GM13976 (cell line): ENCODE measurements at regions not wholly inside any gene's neighbourhood (a gene's known extent, or its start where the extent isn't known, plus 50 kb on each side); places are given as distances from the start of the nearest gene placed in this dataset.

ENCODE experiments used
- DNase-seq: peaks from one replicate; pipeline ENCODE4 v3.0.0; 2012; ENCODE audit warnings: low spot score
- in situ Hi-C: fragments of 300-500 bp; cut with MboI; formaldehyde crosslinking; loops from one replicate; pipeline ENCODE4 v1.12.0; 2022; ENCODE audit warnings: low sequenced_read_pairs, mixed read lengths, inconsistent platforms; ENCODE audit not compliant: unreplicated experiment
- TF ChIP-seq, protein P1 (sequence below): IDR thresholded peaks from 2 replicates; pipeline ENCODE4 v1.5.1; 2012; ENCODE audit warnings: borderline replicate concordance, mild to moderate bottlenecking; ENCODE audit not compliant: insufficient read depth; ENCODE audit errors: extremely low read depth, missing control alignments, control extremely low read depth

DNA sequence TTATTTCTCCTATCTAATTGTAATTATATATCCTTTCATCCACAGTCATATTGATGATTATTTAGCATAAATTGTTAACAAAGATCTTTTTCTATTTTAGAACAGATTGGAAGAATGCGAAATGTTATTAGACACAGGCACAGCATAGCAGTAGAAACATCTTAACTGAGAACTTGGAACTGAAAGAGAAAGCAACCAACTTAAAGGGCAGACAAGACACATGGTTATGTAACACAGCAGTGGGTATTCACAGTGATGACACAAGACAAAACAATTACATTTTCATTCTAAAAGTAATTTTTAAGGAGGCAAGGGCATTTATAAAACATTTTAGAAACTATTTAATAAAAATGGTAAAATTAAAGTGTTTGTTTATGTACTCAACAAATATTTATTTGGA lies 57.7 kb upstream of the MEF2C start:
- DNase-seq, result peak; percentile 3
- TF ChIP-seq, protein P1, sequence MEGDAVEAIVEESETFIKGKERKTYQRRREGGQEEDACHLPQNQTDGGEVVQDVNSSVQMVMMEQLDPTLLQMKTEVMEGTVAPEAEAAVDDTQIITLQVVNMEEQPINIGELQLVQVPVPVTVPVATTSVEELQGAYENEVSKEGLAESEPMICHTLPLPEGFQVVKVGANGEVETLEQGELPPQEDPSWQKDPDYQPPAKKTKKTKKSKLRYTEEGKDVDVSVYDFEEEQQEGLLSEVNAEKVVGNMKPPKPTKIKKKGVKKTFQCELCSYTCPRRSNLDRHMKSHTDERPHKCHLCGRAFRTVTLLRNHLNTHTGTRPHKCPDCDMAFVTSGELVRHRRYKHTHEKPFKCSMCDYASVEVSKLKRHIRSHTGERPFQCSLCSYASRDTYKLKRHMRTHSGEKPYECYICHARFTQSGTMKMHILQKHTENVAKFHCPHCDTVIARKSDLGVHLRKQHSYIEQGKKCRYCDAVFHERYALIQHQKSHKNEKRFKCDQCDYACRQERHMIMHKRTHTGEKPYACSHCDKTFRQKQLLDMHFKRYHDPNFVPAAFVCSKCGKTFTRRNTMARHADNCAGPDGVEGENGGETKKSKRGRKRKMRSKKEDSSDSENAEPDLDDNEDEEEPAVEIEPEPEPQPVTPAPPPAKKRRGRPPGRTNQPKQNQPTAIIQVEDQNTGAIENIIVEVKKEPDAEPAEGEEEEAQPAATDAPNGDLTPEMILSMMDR, result no peak
- in situ Hi-C loops, result no loop called here

DNA sequence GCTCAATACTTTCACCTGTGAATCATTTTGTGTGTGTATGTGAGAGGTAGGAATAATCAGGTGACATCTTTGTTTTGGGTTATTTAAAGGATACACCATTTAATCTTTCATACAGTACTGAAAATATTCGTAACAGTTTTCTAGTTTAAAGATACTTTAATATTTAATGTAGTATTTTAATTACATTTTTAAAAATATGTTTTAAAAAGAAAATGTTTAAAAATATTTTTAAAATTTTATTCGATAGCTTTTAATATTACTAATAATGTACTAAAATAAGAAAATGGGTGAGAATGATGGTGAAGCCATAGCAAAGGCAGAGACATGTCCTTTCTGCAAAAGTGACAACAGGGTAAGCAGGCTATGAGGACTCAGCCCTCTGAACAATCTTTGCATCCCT lies 56.3 kb upstream of the MEF2C start:
- TF ChIP-seq, protein P1, result no peak
- DNase-seq, result no peak
- in situ Hi-C loops, result no loop called here

DNA sequence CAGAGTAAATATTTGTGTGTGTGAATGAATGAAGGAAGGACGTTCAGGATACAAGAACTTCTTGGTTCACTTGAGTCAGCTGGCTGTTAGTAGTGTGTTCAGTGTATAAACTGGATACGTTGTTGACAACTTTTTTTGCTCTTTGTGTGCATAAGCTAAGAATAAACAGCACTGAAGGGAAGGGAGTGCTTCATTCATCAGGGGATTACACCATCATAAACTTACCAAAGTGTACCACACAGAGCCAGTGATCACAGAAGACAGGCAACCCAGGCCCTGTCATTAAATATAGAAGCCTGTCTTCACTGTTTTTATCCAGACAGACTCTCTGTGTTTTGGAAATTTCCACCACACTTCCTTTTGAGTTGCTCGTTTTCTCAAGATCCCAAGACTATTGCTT lies 55.5 kb upstream of the MEF2C start:
- TF ChIP-seq, protein P1, result no peak

DNA sequence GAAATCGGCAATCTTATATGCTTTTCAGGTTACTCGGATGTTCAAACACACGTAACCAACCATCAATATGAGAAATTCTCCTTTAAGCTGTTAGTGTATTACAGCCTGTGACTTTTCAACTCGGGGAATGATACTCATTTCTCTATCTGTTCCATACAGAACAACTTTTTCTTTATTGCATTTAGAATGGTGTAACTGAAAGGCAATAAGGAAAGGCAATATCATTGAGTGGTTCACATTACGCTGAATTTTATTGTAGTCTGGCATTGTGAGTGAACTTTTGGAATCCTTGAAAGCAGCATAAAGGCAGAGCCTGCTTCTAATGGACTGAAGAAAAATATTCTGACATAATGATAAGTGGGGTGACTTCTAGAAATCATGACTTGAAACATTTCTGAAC lies 54.4 kb upstream of the MEF2C start:
- no peak for DNase-seq
- TF ChIP-seq, protein P1, result no peak
- in situ Hi-C loops, result no loop called here

More for the DNA sequence above, 55.5 kb upstream of the MEF2C start:
- DNase-seq, result no peak
- in situ Hi-C loops, result no loop called here

DNA sequence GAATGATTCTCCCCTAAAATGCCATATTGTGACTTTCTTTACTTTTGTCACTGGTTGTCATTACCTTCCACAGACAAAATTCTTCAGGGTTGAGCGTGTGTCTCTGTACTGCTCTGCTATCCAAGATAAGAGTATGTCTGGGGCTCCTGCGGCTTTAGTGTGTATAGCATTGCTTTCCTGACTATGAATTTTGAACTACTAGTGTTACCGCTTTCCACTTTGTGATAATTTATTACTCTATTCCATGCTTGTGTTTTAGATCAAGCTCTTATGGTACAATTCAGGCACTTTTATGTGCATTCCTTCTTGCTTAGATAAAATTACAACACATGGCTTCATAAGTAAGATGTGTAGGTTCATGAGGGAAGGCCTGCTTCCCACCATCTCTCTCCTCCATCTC lies 51.5 kb upstream of the MEF2C start:
- TF ChIP-seq, protein P1, result no peak
- in situ Hi-C loops, result no loop called here
- no peak for DNase-seq
